GM04503 (cell line): ENCODE measurements at regions not wholly inside any gene's neighbourhood (a gene's known extent, or its start where the extent isn't known, plus 50 kb on each side); places are given as distances from the start of the nearest gene placed in this dataset.
"Not testable (repeated sequence)": the region's sequence is repeated elsewhere in the genome, so short reads cannot be mapped to it uniquely, and the experiment has no call there.

ENCODE experiments used
- DNase-seq: peaks from one replicate; pipeline ENCODE4 v3.0.0-alpha.2; 2012; ENCODE audit warnings: low read depth

- not testable (repeated sequence) for DNase-seq
These were observed 270.0 kb downstream of the MEX3B start for GRCh38 chr15:81775779-81776178.

GRCh38 chr15:81774309-81774708, 271.5 kb downstream of the MEX3B start:
- DNase-seq, result no peak

GRCh38 chr15:81768773-81769172, 277.0 kb downstream of the MEX3B start:
- DNase-seq, result no peak

DNA sequence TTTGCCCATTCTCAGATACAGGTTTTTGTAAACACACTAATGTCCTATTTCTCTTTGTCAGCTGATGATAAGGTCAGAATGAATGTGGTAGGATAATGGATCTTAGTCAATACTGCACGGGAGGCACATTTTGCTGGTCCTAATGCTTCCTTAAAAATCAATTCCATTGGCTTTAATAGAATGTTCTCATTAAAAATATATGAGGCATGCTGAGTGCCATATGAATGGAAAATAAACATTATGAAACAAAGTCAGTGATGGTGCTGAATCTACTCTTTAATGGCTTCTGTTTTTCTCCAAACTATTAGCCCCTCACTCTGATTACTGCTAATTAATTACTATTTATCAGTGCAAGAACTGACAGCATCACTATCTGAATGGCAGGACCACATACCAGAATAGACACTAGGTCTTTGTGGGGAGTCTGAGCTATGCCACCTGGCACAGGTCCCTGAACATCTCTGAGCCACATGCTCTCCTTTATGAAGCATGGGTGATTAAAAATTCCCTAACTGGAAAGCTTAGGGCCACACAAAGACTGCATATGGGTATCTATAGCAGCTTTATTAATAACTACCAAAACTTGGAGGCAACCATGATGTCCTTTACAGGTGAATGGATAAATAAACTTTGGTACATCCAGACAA, 278.9 kb downstream of the MEX3B start:
- no peak for DNase-seq

- DNase-seq, result no peak
These were observed 280.0 kb downstream of the MEX3B start for GRCh38 chr15:81765816-81766215.

- DNase-seq, result no peak
These were observed 282.5 kb downstream of the MEX3B start for GRCh38 chr15:81763304-81763703.

DNA sequence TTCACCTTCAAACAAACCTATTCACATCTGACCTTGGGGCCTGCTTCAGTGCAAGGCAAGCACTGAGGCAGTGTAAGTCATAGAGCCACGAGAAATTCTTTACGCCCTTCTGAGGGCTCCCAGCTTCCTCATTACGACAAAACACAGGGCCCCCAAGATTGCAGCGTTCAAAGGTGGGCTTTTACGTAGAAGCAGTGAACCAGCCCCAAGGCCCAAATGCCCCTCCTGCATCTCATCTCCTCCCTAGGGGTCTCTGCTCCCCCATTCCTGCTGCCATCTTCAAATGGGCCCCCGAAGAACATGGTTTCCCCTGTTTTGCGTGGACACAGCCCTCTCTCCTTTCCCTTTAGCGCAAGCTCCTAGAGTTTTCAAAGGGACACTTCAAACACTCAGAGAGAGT, 285.1 kb downstream of the MEX3B start:
- DNase-seq, result no peak

GRCh38 chr15:81758818-81759284, 287.0 kb downstream of the MEX3B start:
- no peak for DNase-seq

- DNase-seq, result no peak
These were observed 290.2 kb downstream of the MEX3B start for GRCh38 chr15:81755626-81756025.

DNA sequence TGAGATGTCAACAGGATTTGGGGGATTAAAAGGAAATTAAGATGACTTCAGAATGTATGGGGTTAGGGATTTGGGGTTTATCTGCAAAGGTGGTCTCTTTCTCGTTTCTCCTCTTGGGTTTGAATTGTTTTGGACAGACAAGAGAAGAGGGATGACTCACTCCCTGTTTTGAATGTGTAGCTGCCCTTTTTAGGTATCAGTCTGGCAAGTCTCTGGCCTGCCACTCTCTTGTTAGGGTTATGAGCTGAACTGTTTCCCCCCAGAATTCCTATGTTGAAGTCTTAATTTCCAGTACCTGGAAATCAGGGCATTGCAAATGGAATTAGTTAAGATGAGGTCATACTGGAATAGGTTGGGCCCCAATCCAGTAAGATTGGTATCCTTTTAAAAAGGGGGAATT, 291.7 kb downstream of the MEX3B start:
- no peak for DNase-seq

- DNase-seq, result no peak
These were observed 292.8 kb downstream of the MEX3B start for GRCh38 chr15:81752974-81753373.

DNA sequence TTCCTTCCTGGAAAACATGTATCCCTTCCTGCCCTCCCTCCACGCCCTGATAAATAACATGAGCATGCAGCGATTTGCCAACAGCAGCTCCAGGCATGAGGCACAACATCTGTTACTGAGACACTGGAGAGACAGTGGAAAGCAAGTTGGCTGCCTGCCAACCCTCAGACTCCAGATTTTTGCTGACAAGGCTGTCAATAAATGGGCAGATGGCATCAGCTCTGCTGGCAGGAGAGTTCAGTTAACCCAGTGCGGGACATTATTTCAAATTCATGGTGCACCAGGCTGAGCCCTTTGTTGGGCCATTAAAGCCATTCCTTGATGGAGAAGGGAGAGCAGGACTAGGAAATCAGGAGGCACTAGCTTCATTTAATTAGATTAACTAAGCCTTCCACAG, 293.3 kb downstream of the MEX3B start:
- no peak for DNase-seq

DNA sequence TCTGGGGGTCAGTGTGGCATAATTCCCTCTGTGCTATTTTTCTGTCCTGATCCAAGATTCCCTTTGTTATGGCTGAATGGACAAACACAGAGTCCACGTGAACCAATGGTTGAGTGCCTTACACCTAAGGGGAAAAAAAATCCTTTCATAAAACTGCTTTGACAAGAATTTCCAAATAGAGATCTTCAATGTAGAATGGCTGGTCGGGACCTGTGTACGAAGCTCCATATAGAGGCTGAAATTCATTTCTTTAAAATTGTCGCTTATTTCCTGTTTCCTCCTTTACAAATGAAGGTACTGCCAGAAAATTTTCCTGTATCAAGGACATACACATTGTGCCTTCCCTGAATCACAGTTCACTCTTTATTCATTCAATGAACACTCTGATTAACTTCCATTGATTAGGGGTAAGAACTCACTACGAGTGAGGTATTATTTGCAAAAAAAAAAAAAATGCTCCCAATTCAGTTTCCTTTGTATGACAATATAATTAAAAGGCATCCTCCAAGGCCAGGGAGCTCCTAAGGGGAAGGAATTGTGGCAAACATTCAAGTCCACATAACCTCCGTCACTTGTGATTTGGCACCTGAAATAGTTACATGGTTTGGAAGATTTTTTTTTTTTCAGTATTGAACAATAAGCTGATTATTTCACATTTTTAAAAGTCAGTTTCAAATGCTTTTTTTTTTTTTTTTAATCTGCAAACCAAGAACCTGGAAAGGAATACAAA, 293.8 kb downstream of the MEX3B start:
- no peak for DNase-seq

- DNase-seq, result no peak
These were observed 294.6 kb downstream of the MEX3B start for GRCh38 chr15:81751256-81751655.

GRCh38 chr15:81749716-81750375, 296.0 kb downstream of the MEX3B start:
- DNase-seq, result no peak

DNA sequence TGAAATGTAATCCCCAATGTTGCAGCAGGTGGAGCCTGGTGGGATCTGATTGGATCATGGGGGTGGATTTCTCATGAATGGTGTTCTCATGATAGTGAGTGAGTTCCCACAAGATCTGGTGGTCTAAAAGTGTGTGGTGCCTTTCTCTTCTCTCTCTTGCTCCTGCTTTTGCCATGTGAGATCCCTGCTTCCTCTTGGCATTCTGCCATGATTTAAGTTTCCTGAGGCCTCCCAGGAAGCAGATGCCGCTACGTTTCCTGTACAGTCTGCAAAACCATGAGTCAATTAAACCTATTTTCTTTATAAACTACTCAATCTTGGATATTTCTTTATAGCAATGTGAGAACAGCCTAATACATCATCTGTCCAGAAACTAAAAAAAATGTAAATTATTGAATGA, 298.3 kb downstream of the MEX3B start:
- no peak for DNase-seq

GRCh38 chr15:81747026-81747425, 298.8 kb downstream of the MEX3B start:
- no peak for DNase-seq

DNA sequence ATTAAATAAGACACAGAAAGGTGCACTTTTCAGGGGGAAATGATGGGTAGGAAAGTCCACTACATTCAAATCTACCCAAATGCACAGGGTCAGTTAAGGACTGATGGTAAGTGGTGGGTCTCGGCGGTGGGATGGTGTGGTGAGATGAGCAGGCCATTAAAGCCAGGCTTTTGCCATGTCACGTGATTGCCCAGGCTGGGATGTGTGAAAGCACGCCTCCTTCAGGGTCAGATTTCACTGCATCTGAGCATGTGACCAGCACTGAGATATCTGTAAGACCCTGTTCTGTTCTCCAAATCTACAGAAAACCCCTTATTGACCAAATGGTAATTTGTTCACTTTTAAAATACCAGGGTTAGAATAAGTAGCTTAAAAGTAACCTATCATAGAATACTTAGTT, 301.5 kb downstream of the MEX3B start:
- DNase-seq, result no peak

DNA sequence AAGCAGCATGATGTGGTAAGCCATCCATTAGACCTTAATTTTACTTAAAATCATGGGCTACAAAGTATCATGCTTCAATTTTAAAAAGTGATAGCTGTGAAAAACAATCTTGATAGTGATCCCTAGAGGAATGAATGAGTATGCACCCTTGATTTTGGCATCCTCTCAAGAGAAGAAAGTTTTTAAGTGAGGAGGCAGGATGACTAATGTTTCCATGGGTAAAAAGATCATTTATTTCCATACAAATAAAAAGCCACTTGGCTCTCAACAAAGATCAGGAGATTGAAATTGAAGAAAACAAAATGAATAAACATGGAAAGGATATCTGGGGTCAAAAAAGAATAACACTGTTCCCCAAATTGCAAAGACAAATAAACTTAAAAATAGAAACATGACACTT, 305.4 kb downstream of the MEX3B start:
- no peak for DNase-seq

GRCh38 chr15:81729340-81729739, 316.5 kb downstream of the MEX3B start:
- DNase-seq, result no peak

GRCh38 chr15:81728726-81729125, 317.1 kb downstream of the MEX3B start:
- DNase-seq, result no peak

DNA sequence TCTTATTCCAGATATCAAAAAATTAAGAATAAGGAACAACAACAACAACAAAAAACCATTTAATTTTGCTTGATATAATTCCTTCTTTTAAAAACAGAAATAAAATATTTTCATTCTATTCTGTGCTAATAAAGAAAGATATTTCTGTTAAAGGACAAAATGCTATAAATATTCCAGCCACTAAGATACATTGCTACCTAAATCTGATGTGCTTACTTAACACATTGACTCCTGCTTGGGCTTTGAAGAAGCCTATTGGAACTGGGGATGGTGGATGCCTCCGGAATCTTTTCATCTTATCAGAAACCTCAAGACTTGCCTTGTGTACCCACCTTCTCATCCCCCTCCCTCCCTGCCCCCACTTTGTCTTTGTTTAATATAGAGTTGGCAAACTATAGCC, 320.2 kb downstream of the MEX3B start:
- no peak for DNase-seq

DNA sequence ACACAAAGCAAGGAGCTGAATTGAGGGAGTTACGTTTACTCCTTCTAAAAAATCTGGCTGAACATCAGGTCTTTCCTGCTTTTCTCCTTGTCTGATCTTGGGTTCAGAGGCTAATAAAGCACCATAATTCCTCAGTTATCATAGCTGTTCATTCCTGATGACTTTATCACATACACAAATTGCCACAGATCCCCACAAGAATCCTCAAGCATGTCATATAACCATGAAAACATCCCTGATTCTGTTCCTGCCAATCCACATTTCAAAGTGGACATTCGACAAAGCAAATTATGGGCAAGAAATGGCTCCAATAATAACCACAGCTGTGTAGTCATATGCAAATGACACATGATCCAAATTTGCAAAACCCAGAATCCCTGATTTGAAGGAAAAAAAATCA, 321.3 kb downstream of the MEX3B start:
- DNase-seq, result no peak
